A673 (cell line): ENCODE measurements at regions not wholly inside any gene's neighbourhood (a gene's known extent, or its start where the extent isn't known, plus 50 kb on each side); places are given as distances from the start of the nearest gene placed in this dataset.

Experiments used
- BruUV-seq: library from RNA; stranded (reverse); fragments of 400-500 nt; replicated peaks from 2 replicates; lab custom pipeline; 2021; lab: Mats Ljungman, UMichigan
- CTCF ChIA-PET: fragments of 300-600 bp; sonication (Branson Sonifier 250); formaldehyde crosslinking; loops from one replicate; lab custom pipeline; 2022; ENCODE audit warnings: antibody characterized with exemption; lab: Charles Lee
- POLR2A ChIA-PET: fragments of 300-600 bp; sonication (Branson Sonifier 250); formaldehyde crosslinking; loops from one replicate; lab custom pipeline; 2022; ENCODE audit warnings: antibody characterized with exemption; ENCODE audit not compliant: low non-redundant PET; lab: Charles Lee
- DNase-seq: peaks from one replicate; pipeline ENCODE4 v3.0.0-alpha.2; 2015; ENCODE audit warnings: low spot score
- H3K27ac ChIP-seq: fragments of 200-600 bp; sonication (generic); 2 replicates; pipeline ENCODE4 v1.5.1; 2016; ENCODE audit warnings: mixed run types, low read depth, mild to moderate bottlenecking, mixed read lengths, antibody characterized with exemption, low read length; ENCODE audit not compliant: poor library complexity, severe bottlenecking
- H3K27me3 ChIP-seq: fragments of 200-600 bp; sonication (generic); replicated peaks from 2 replicates; pipeline ENCODE4 v1.6.1; 2017; ENCODE audit warnings: mixed run types, low read depth, mild to moderate bottlenecking, mixed read lengths, antibody characterized with exemption, low read length; ENCODE audit not compliant: insufficient read depth, poor library complexity
- H3K36me3 ChIP-seq: fragments of 200-600 bp; sonication (generic); 2 replicates; pipeline ENCODE4 v1.6.1; 2016; ENCODE audit warnings: mixed run types, mild to moderate bottlenecking, mixed read lengths, antibody characterized with exemption, low read length; ENCODE audit not compliant: insufficient read depth, poor library complexity, severe bottlenecking
- H3K4me1 ChIP-seq: fragments of 200-600 bp; sonication (generic); 2 replicates; pipeline ENCODE4 v1.6.1; 2017; ENCODE audit warnings: mixed run types, mild to moderate bottlenecking, mixed read lengths, antibody characterized with exemption, low read length; ENCODE audit not compliant: insufficient read depth, poor library complexity, severe bottlenecking
- H3K4me3 ChIP-seq: fragments of 200-600 bp; sonication (generic); 2 replicates; pipeline ENCODE4 v1.5.1; 2016; ENCODE audit warnings: low read depth, mixed run types, mild to moderate bottlenecking, mixed read lengths, low read length; ENCODE audit not compliant: poor library complexity, severe bottlenecking
- H3K9me3 ChIP-seq: fragments of 200-600 bp; sonication (generic); 2 replicates; pipeline ENCODE4 v1.6.1; 2016; ENCODE audit warnings: mixed run types, low read depth, mild to moderate bottlenecking, mixed read lengths, antibody characterized with exemption, low read length; ENCODE audit not compliant: poor library complexity, severe bottlenecking
- EZH2 ChIP-seq: fragments of 200-600 bp; sonication (generic); IDR thresholded peaks from 2 replicates; pipeline ENCODE4 v1.6.1; 2017; ENCODE audit warnings: borderline replicate concordance, low read depth, mild to moderate bottlenecking, mixed read lengths, antibody characterized with exemption, low read length; ENCODE audit not compliant: poor library complexity, severe bottlenecking
- intact Hi-C: fragments of 100-400 bp; cut with micrococcal nuclease; formaldehyde crosslinking; loops from one replicate; pipeline ENCODE4 v1.10.0; 2022; ENCODE audit not compliant: unreplicated experiment
- TF ChIP-seq, protein P1 (sequence below): fragments of 300-800, 200-600 bp; sonication (generic); conservative IDR thresholded peaks from 2 replicates; pipeline ENCODE4 v1.5.1; 2017; ENCODE audit warnings: low read depth, mild to moderate bottlenecking, antibody characterized with exemption, low read length, moderate library complexity, mixed read lengths

DNA sequence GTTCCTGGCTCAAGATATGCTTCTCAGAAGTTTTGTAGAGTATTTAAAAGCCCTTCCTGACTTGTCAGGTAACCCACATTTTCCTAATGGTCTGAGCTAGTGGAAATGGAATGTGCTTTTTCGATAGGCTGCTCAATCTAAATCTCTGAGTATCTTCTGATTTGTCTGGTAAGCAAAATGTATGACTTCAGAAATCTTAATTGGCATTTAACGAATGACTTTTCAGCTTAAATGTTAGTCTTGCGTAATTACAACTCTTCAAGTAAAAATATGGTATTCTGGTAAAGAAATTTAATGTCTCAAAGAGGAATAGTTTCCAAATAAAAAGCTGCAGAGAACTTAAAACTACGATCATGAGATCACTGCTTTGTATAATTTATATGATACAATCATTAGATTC, 379.1 kb downstream of the ANKRD50 start:
- Histone ChIP-seq H3K36me3 (no peaks in the 10 kb centered on the region), H3K27ac (no peak overlapping the region), H3K9me3 (no peaks in the 10 kb centered on the region), H3K27me3 (no peaks in the 10 kb centered on the region), H3K4me1 (peaks cover 4% of the 10 kb centered on the region), H3K4me3 (no peak overlapping the region)
- BruUV-seq = no TSS peak
- intact Hi-C loops = no loop called here
- CTCF ChIA-PET = interaction anchor here (2.1 kb wide), 1 partner anchor 950 kb away, joined by 13 read pairs; no protein-coding TSS in a partner anchor
- TF ChIP-seq, protein P1, sequence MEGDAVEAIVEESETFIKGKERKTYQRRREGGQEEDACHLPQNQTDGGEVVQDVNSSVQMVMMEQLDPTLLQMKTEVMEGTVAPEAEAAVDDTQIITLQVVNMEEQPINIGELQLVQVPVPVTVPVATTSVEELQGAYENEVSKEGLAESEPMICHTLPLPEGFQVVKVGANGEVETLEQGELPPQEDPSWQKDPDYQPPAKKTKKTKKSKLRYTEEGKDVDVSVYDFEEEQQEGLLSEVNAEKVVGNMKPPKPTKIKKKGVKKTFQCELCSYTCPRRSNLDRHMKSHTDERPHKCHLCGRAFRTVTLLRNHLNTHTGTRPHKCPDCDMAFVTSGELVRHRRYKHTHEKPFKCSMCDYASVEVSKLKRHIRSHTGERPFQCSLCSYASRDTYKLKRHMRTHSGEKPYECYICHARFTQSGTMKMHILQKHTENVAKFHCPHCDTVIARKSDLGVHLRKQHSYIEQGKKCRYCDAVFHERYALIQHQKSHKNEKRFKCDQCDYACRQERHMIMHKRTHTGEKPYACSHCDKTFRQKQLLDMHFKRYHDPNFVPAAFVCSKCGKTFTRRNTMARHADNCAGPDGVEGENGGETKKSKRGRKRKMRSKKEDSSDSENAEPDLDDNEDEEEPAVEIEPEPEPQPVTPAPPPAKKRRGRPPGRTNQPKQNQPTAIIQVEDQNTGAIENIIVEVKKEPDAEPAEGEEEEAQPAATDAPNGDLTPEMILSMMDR = no peak
- no peak for TF ChIP-seq EZH2
- POLR2A ChIA-PET = no interaction called here
- no peak for DNase-seq

DNA sequence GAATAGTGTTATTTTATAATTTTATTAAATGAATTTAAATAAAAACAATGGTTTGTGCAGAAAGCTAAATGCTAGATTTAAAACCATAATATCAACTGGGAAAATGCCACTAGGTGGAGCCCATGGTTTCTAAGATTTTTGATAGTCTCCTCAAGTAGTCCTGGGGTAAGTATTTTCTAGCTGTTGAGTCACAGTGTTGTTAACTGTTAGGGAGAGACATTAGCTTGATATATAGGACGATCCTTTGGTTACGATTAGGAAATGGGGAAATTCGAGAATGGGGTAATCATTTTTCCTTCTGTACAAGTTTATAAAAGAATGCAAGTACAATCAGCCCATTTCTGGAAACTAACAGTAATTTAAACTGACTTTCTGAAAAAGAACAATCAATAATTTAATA, 378.4 kb downstream of the ANKRD50 start:
- Histone ChIP-seq H3K4me1 (peaks cover 4% of the 10 kb centered on the region), H3K27me3 (no peaks in the 10 kb centered on the region), H3K4me3 (no peak overlapping the region), H3K9me3 (no peaks in the 10 kb centered on the region), H3K36me3 (no peaks in the 10 kb centered on the region), H3K27ac (no peak overlapping the region)
- TF ChIP-seq, protein P1 = peak; percentile 68
- TF ChIP-seq EZH2 = no peak
- CTCF ChIA-PET = interaction anchor here (0.6 to 2.1 kb wide), 2 partner anchors 912 to 949 kb away, joined by 3 to 13 read pairs; no protein-coding TSS in a partner anchor
- intact Hi-C loops = loop anchor here (1.0 to 2.0 kb wide), 3 partner anchors 377 to 949 kb away; no protein-coding TSS in a partner anchor
- peak; percentile 87 for DNase-seq
- POLR2A ChIA-PET = no interaction called here
- no TSS peak for BruUV-seq

DNA sequence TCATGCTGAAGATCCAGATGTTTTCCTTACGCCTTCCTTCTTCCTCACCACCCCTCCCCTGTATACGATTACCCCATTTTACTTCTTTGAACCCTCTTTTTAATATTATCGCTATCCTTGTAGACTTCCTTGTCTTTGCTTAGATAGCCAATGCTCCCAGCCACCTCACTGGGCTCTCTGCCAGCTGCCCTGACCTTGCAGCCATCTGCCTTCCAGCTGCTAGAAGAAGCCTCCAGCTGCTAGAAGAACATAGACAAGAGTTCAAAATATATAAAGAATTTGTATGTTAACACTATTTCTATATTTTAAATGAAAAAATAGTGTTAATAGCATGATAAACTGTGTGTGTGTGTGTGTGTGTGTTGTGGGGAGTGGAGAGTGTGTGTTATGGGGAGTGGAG, 374.7 kb downstream of the ANKRD50 start:
- H3K27me3 ChIP-seq = no peaks in the 10 kb centered on the region
- H3K9me3 ChIP-seq = no peaks in the 10 kb centered on the region
- no peaks in the 10 kb centered on the region for H3K36me3 ChIP-seq
- no TSS peak for BruUV-seq
- intact Hi-C loops = no loop called here
- ChIA-PET CTCF (no interaction called here), POLR2A (no interaction called here)
- peaks cover 4% of the 10 kb centered on the region for H3K4me1 ChIP-seq
- TF ChIP-seq, protein P1 = no peak
- no peak for TF ChIP-seq EZH2
- H3K27ac ChIP-seq = no peak overlapping the region
- no peak overlapping the region for H3K4me3 ChIP-seq
- DNase-seq = no peak
